GM18505 (cell line): ENCODE measurements at regions not wholly inside any gene's neighbourhood (a gene's known extent, or its start where the extent isn't known, plus 50 kb on each side); places are given as distances from the start of the nearest gene placed in this dataset.
"Not testable (repeated sequence)": the region's sequence is repeated elsewhere in the genome, so short reads cannot be mapped to it uniquely, and the experiment has no call there.

Source experiments
- ATAC-seq: cut with Tn5 transposase; IDR thresholded peaks from one replicate; pipeline ENCODE4 v1.9.1; 2021; ENCODE audit not compliant: unreplicated experiment
- POLR2A ChIP-seq: IDR thresholded peaks from 4 replicates; pipeline ENCODE4 v1.6.1; 2011; ENCODE audit warnings: borderline replicate concordance; ENCODE audit not compliant: insufficient read depth, insufficient read length; ENCODE audit errors: extremely low read depth

GRCh38 chr1:120357046-120357445 is 57.8 kb upstream of the NBPF8 start:
- not testable (repeated sequence) for ATAC-seq

- ATAC-seq = not testable (repeated sequence)
Observed at GRCh38 chr1:120356170-120356569, 58.7 kb upstream of the NBPF8 start.

GRCh38 chr1:120354618-120355184 is 60.1 kb upstream of the NBPF8 start:
- peak; percentile 79 for TF ChIP-seq POLR2A
- not testable (repeated sequence) for ATAC-seq

GRCh38 chr1:120342231-120343073 is 72.4 kb upstream of the NBPF8 start:
- not testable (repeated sequence) for ATAC-seq

- ATAC-seq = not testable (repeated sequence)
Observed at GRCh38 chr1:120341756-120342155, 73.1 kb upstream of the NBPF8 start.

GRCh38 chr1:120340838-120341751 is 73.7 kb upstream of the NBPF8 start:
- ATAC-seq = not testable (repeated sequence)

GRCh38 chr1:120315738-120316137 is 99.1 kb upstream of the NBPF8 start:
- not testable (repeated sequence) for ATAC-seq

GRCh38 chr1:120311930-120312329 is 102.9 kb upstream of the NBPF8 start:
- ATAC-seq = not testable (repeated sequence)

GRCh38 chr1:120308940-120309578 is 105.8 kb upstream of the NBPF8 start:
- ATAC-seq = not testable (repeated sequence)

- ATAC-seq = not testable (repeated sequence)
Observed at GRCh38 chr1:120305046-120305445, 109.8 kb upstream of the NBPF8 start.

- not testable (repeated sequence) for ATAC-seq
Observed at GRCh38 chr1:120304341-120304740, 110.5 kb upstream of the NBPF8 start.

GRCh38 chr1:120299433-120300057 is 115.3 kb upstream of the NBPF8 start:
- not testable (repeated sequence) for ATAC-seq

- ATAC-seq = not testable (repeated sequence)
Observed at GRCh38 chr1:120298487-120298886, 116.3 kb upstream of the NBPF8 start.

GRCh38 chr1:120297345-120297953 is 117.4 kb upstream of the NBPF8 start:
- ATAC-seq = not testable (repeated sequence)

- not testable (repeated sequence) for ATAC-seq
Observed at GRCh38 chr1:120290105-120290504, 113.8 kb upstream of the SEC22B start.

- ATAC-seq = not testable (repeated sequence)
Observed at GRCh38 chr1:120289601-120290074, 113.3 kb upstream of the SEC22B start.

GRCh38 chr1:120288814-120289600 is 112.7 kb upstream of the SEC22B start:
- ATAC-seq = not testable (repeated sequence)

GRCh38 chr1:120288167-120288566 is 111.8 kb upstream of the SEC22B start:
- not testable (repeated sequence) for ATAC-seq
